Kidney tubule cell (primary cell): ENCODE measurements at regions not wholly inside any gene's neighbourhood (a gene's known extent, or its start where the extent isn't known, plus 50 kb on each side); places are given as distances from the start of the nearest gene placed in this dataset.
"Not testable (repeated sequence)": the region's sequence is repeated elsewhere in the genome, so short reads cannot be mapped to it uniquely, and the experiment has no call there.

ENCODE experiments used
- DNase-seq: peaks from one replicate; pipeline ENCODE4 v3.0.0-alpha.2; 2018; ENCODE audit warnings: low spot score

DNA sequence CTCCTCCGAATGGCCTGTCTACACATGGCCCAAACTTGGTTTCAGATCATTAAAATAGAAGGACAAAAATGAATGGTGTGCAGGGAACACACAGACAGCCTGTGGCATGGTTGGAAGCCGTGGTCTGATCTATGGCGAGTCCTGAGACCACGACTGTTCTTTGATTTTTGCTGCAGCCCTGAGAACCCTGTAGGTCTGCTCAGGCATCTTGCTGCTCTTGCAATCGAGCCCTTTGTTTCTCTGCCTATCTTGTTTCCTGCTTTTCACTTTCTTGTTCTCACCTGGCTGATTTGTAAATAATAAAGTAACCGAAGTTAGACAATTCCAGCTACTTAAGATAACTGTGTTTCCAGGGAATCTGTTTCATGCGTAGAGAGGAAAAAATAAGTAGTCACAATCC lies 54.1 kb upstream of the NBPF9 start:
- not testable (repeated sequence) for DNase-seq

DNA sequence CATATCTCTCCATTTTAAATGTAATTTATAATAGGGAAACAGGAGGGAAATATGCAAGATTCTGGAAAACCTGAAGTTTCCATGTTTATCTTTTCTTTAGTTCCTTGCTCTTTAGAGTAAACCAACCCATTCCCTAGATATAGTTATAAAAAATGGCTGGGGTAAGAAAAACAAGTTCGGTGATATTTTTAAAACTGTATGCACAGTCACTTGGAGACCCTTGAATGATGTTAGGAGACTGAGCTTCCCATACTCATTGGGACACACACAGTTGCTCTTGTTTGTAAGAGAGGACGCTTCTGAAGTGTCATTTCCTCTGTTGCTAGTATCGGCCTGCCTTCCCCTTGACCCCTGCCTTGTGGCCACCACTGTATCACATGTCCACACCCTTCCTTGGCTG lies 55.0 kb upstream of the NBPF9 start:
- not testable (repeated sequence) for DNase-seq

DNA sequence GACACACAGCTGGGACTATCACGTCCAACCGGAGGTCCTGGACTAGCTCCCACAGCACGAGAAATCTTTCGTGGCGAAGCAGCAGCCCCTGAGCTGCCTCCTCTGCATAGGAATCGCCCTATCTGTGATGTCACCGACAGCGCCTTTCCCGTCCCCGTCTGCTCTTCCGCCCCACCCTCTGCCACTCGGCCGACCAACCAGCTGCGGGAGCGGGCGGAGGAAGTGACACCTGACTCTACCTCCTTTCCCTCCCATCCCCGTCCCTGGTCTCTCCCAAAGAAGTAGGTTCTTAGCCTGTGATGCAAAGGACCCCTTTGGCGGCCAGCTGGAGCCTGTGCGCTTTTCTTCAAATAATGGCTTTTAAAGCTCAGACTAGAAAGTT lies 59.7 kb upstream of the NBPF9 start:
- not testable (repeated sequence) for DNase-seq

DNA sequence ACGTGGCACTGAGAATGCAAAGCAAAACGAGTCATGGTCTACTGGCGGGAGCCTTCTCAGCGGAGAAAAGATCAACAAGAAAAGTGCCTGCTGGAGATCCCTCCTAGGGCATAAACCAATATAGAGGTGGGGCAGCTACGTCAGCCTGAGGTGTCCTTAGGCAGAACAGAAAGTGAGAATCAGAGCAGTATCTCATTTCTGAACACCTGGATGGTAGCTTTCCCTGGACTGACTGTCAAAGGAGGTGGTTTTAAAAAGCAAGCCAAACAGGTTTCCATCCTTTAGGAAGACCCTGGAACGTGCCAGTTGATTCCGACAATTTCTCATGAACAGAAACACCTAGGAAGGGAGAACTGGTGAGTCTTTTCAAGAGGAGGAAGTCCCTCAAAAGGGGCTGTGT lies 71.4 kb upstream of the NBPF9 start:
- DNase-seq = peak; percentile 28

DNA sequence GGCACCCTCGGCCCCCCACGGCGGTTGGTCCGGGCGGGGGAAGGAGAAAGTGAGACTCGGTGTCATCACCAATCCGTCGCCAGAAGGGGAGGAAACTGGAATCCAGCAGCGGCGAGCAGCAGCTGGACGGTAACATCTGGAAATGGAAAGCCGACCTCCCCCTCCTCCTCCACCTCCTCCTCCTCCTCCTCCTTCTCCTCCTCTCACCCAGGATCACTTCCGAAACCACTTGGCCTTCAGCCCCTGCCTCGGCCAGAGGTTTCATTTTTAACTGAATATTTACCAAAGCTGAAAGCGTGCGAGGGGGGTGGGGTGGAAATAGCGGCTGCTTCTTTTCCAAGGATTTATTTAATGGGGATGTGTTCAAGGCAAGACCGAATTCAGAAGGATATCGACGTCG lies 72.5 kb upstream of the NBPF9 start:
- not testable (repeated sequence) for DNase-seq

DNA sequence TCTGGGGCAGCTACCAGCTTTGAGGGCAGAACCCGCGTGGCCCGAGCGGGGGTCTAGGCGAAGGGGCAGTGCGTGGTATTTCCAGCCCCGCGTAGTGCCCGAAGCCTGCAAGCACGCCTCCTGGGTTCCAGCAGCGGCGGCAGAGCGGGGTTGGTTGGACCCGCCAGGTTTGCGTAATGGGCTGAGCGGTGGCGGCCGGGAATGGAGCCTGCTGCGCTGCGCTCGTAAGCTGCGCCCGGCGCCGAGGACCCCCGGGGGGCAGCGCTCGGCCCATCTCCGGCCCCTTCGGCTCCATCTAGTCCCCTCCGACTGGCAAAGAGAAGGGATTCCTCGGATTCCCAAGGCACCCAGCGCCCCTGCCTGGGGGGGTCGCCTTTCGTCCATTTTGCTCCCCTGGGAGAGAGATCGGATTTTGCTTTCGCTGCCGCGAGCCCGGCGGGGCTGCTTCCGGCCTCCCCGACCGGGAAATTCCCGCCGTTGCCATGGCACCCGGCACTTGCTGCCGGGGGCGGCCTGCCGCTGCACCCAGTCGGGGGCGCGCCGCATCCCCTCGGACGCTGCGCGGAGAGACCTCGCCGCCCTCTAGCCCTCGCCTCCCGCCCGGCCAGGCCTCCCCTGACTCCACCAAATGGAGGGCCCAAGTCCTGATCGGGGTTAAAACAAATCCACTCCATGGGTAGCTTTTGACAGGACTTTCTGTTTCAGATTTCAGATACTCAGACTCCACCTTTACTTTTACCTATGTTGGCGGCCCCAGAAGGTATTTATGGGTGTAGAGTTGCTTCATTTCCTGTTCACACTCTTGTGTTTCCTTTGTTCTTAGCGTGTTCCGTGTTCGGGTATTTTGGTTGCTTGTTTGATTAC lies 73.3 kb upstream of the NBPF9 start:
- peak; percentile 57 for DNase-seq

DNA sequence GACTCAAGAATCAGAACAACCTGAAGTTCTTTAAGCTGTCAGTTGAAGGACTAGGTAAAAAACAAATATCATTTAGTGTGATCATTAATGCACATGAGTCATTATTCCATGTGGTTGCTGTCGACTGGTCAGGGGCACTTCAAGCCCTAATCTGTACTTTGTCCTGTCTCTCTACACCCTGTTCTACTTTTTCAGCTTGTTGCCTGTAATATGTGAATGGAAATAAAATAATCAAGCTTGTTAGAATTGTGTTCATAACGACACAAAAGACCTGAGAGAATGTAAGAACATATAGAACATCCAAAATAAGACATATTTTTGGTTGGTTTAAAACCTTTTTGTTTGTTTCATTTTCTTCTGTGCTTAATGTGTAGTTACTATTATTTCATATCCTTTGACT lies 87.4 kb upstream of the NBPF9 start:
- DNase-seq = peak; percentile 0

DNA sequence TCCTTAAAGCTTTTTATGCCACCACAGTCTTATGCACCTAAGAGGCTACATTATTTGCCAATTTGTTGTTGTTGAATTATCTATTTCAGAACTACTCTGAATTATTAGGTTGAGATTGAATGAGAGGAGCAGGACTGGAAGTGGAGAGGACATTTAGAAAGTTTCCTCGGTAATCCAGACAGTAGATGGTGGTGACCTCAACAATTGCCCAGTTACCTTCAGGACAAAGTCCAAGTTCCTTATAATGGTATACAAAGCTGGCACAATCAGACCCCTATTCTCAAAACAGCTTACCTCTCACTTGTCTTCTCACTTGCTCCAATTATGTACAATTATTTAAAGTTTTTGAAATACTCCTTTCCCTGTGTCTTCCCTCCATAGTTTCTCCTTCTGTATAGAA lies 93.3 kb upstream of the NBPF9 start:
- not testable (repeated sequence) for DNase-seq

DNA sequence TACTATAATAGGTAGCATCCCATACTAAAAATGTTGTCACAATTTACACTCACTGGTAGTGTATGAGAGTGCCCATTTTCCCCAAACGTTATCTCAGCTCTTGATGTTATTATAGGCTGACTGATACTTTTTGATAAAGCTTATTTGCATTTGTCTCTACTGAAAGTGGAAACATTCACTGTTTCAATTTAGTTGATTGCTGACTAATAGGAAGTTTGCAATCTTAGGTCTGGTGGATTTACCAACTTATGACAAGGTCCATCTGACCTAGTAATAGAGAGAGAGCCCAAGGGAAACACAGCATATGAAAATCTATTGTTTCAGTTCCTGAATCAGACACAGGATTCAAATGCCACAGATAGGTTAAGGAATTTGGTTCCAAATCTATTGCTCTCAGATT lies 97.2 kb upstream of the NBPF9 start:
- peak; percentile 44 for DNase-seq

DNA sequence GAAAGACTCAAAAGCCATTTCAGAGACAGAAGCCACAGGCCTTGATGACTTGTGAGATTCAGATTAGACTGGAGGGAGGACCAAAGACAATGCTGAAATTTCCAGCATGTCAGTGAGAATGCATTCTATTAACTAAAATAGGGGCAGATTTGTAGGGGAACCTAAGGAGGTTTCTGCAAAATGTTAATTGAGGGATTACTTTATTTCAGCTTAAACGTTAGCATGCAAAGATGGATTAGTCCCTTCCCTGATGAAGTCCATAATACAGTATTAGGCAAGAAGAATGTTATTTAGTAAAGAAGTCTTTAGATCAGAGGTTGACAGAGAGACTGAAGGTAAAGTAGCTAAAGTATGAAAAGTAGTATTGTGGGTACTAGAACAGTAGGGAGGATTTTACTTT lies 98.9 kb upstream of the NBPF9 start:
- not testable (repeated sequence) for DNase-seq

DNA sequence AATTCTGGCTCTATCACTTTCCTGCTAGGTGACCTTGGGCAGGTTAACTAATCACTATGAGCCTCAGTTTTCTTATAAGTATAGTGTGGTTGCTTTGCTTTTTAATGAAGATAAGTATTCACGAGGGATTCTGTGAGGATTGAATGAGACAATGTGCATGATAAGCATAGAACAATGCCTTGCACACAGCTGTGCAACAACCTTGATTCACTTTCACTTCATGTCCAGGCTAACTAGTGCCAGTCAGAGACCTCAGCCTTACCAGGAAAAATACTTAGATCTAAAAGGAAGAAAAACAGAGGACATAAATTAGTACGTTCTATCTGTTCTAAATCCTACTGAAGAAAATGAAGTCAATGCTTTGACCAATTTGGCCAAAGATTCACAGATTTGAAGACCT lies 101.0 kb upstream of the NBPF9 start:
- DNase-seq = not testable (repeated sequence)

DNA sequence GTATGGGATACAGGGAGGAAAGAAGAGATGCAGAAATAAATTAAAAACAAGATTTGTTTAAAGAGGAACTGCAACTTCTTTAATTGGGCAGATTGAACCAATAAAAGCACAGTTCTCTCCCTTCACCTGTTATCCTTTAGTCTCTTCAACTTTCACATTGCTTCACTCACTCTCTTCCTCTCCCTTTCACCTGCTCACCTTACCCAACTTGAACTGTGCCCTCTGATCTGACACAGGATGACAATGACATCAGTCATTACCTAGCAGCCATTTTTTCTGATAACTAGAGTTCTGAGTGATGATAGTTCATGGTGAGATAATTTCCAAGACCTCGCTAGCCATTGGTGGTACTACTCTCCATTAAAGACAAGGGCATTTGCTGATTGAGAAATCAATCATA lies 105.5 kb upstream of the NBPF9 start:
- DNase-seq = not testable (repeated sequence)

DNA sequence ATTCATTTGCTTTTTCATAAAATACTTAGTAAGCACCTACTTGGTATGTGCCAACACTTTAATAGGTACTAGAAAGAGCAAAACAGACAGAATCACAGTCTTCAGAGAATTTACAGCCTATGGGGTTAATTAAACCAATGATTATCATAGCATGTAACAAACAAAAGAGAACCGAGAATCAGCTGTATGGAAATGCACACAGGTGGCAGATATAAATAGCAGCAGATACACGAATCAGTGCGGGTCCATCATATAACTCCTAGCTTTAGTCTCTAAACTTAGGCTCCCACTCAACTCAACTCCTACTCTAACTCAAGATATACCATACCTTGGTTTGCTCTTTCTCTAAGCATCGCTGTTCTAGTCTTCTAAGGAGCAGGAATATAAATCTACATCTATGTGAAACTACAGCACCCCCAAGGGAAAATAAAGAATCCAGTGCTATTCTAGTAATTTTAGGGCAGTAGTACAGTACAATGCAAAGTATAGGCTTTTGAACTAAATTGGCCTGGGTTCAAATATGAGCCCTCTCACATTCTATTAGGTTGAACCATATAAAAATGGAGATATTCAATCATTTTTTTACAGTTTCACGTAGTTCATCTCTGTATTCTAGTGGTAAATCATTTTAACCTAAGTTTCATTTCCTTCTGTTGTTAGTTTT lies 108.5 kb upstream of the NBPF9 start:
- not testable (repeated sequence) for DNase-seq

DNA sequence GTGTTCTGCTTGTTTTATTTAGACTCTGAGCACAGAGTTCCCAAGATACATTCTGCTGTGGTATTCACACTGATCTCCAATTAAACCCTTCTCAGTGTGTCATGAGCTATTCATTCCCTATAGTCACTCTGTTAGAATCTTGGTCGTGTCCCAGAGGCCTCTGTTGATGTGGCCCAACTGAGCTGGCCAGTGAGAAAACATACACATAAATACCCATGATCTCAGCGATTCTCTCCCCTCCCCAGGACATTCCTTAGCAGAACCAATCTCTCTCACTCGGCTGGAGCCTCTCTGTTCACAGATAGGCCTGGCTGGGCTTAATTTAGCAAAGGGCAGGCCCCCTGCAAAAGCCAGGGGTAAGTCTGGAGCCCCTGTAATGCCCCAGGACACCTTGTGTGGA lies 109.6 kb upstream of the NBPF9 start:
- not testable (repeated sequence) for DNase-seq

DNA sequence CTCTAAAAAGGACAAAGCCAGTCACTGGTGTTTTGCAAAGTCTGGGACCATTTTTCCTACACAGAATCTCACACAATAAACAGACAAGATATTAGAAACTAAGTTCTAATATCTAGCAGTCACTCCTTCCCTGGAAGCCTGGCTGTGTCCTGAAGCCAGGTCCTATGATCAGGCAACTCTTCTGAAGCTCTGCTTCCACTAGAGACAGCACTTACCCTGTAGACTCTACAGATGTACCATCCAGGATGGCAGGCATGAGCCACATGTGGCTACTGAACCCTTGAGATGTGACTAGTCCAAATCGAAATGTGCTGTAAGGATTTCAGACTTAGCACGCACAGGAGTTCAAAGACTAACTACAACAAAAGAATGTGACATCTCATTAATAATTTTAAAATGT lies 110.3 kb upstream of the NBPF9 start:
- DNase-seq = not testable (repeated sequence)

DNA sequence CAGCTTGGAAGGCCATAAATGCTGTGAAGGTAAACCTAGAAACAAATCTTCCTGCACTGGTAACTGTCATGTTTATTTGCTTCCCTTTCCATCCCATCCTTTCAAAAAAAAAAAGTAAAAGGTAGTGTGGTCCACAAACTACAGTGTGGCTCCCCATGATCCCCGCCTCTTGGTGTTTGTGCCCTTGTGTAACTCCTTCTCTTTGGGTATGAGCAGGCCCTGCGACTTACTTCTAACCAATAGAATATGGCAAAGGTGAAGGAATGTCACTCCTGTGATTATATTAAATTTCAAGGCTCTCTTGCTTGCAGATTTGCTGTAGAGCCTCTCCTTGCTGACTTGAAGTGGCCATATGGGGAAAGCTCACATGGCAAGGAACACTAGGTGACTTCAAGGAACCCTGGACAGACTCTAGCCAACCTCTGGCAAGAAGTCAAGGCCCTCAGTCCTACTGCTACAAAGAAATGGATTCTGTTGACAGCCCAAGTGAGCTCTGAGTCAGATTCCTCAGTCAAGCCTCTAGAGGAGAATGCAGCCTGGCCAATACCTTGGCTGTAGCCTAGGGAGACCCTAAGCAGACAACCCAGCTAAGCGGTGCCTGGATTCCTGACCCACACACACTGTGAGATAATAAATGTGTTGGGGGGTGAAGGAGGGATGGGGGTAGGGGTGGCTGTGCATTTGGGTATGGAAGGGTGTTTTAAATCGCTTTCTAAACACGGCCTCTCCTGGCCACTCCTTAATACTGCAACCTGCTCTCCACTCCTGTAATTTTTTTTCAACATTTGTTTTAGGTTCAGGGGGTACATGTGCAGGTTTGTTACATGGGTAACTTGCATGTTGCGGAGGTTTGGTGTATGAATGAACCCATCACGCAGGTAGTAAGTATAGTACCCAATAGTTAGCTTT lies 115.0 kb upstream of the NBPF9 start:
- DNase-seq = not testable (repeated sequence)

DNA sequence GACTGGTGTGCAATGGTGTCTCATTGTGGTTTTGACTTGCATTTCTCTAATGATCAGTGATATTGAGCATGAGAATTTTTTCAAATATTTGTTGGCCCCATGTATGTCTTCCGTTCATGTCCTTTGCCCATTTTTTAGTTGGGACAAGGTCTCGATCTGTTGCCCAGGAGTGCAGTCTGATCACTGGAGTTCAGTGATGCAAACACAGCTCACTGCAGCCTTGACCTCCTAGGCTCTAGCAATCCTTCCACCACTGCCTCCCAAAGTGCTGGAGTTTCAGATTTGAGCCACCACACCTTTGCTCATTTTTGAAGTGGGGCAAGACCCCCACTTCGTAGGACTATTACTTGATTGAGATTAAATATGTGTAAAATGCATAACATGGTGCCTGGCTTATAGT lies 116.2 kb upstream of the NBPF9 start:
- not testable (repeated sequence) for DNase-seq

DNA sequence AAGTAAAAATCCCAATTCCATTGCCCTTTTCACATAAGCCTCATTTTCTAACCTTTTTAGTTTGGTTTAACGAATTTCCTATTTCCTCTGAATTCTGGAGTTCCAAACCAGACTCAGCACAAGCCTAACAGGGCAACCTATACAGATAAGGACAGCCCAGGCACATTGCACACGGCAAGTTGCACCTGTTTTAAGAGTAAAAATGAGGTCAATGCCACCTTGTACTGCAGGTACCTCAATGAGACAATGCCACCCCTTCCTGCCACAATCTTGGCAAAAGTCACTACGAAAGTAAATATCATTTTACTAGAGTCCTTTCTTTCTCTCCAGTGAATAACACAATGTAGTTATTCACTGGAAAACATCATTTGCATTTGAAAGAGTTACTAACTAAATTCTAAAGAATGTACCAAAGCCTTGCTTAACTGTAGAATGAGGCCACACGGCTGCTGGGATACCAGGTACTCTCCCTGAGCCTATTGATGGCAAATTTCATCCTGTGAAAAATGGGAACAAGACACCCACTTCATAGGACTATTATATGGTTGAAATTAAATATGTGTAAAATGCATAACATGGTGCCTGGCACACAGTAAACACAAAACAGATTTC lies 117.2 kb upstream of the NBPF9 start:
- not testable (repeated sequence) for DNase-seq

DNA sequence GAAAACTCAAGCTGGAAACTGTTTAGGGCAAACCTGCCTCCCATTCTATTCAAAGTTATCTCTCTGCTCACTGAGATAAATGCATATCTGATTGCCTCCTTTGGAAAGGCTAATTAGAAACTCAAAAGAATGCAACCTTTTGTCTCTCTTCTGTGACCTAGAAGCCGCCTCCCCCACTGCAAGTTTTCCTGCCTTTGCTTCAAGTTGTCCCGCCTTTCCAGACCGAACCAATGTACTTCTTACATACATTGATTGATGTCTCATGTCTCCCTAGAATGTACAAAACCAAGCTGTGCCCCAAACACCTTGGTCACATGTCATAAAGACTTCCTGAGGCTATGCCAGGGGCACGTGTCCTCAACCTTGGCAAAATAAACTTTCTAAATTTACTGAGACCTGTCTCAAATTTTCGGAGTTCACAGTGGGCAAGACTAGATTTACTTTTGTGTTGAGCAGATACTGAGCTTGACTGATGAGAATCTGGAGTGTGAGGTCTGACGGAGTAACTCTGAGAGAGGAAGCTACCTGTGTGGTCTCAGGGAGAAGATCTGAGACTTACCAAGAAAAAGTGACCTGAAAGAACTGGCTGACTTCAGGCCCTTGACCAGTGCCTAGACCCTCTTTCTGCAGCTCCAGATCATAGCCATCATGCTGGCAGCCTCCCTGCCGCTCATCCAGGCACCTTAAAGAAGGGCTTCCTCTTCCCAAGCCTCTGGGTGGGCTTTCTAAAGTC lies 124.7 kb upstream of the NBPF9 start:
- DNase-seq = not testable (repeated sequence)

DNA sequence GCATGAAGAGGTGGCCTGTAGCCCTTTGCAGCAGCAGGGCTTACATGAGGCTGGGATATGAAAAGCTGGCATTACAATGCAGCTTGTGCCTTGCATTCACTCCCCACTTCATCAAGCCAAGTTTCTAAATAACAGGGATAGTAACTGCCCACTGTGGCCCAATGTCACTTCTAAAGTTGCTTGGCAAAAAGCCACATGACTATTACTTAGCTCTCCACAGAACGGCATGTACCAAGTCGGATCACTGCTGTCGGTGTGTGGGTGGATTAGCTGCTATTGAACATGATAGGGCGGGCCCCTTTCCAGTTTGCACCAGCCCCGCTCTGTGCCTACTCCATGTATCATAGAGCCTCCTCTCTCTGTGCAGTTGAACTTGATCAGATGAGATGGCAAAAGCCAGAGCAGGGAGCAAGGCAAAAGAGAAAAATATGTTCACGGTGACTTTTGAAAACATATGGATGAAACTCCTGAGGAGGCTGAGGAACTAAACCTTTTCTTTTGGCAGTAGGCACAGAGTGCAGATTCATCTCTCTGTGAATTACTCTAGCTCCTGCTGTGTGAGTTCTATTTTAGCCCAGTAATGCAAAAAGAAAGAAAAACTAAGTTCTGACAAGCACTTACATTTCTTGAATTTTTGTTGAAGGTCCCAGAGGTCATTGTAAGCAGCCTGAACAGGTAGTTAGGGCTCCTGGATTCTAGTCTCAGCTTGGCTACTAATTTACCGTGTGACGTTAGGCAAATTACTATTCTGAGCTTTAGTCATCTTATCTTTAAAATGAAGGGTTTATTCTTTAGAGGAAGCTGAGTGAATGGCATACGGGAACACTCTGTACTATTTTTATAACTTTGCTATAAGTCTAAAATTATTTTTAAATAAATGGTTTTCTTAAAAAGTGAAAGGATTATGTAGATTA lies 125.6 kb upstream of the NBPF9 start:
- not testable (repeated sequence) for DNase-seq
